AG09309 (cell line): ENCODE measurements at regions not wholly inside any gene's neighbourhood (a gene's known extent, or its start where the extent isn't known, plus 50 kb on each side); places are given as distances from the start of the nearest gene placed in this dataset.

Source experiments
- DNase-seq: peaks from one replicate; pipeline ENCODE4 v3.0.0-alpha.2; 2010; ENCODE audit warnings: low read depth
- H3K4me3 ChIP-seq: 2 replicates; pipeline ENCODE4 v1.5.1; 2011; ENCODE audit warnings: mild to moderate bottlenecking, low read depth, low read length, moderate library complexity; ENCODE audit not compliant: control insufficient read depth
- CTCF ChIP-seq: IDR thresholded peaks from 2 replicates; pipeline ENCODE4 v1.5.1; 2011; ENCODE audit warnings: mild to moderate bottlenecking, low read depth, low read length, inconsistent platforms; ENCODE audit not compliant: insufficient read depth, control insufficient read depth; ENCODE audit errors: missing control alignments

GRCh38 chr10:128393546-128393945, 267.3 kb upstream of the MKI67 start:
- H3K4me3 ChIP-seq: no peak overlapping the region
- no peak for DNase-seq
- no peak for TF ChIP-seq CTCF

GRCh38 chr10:128398118-128398517, 271.9 kb upstream of the MKI67 start:
- TF ChIP-seq CTCF: no peak
- no peak overlapping the region for H3K4me3 ChIP-seq
- no peak for DNase-seq

- DNase-seq: no peak
- no peak for TF ChIP-seq CTCF
- H3K4me3 ChIP-seq: no peak overlapping the region
Measured at GRCh38 chr10:128398999-128399398, 272.8 kb upstream of the MKI67 start.

- H3K4me3 ChIP-seq: no peak overlapping the region
- TF ChIP-seq CTCF: no peak
- DNase-seq: no peak
Measured at GRCh38 chr10:128400564-128400963, 274.3 kb upstream of the MKI67 start.

- TF ChIP-seq CTCF: no peak
- DNase-seq: no peak
- H3K4me3 ChIP-seq: no peak overlapping the region
Measured at GRCh38 chr10:128405450-128405849, 279.2 kb upstream of the MKI67 start.

GRCh38 chr10:128411643-128412042, 285.4 kb upstream of the MKI67 start:
- DNase-seq: no peak
- TF ChIP-seq CTCF: no peak
- H3K4me3 ChIP-seq: no peak overlapping the region

GRCh38 chr10:128414568-128414967, 288.3 kb upstream of the MKI67 start:
- no peak for DNase-seq
- TF ChIP-seq CTCF: no peak
- no peak overlapping the region for H3K4me3 ChIP-seq
